GM19463 (cell line): ENCODE measurements at regions not wholly inside any gene's neighbourhood (a gene's known extent, or its start where the extent isn't known, plus 50 kb on each side); places are given as distances from the start of the nearest gene placed in this dataset.

ENCODE experiments used
- ATAC-seq: cut with Tn5 transposase; IDR thresholded peaks from one replicate; pipeline ENCODE4 v1.9.1; 2021; ENCODE audit warnings: mild to moderate bottlenecking, moderate library complexity; ENCODE audit not compliant: unreplicated experiment

DNA sequence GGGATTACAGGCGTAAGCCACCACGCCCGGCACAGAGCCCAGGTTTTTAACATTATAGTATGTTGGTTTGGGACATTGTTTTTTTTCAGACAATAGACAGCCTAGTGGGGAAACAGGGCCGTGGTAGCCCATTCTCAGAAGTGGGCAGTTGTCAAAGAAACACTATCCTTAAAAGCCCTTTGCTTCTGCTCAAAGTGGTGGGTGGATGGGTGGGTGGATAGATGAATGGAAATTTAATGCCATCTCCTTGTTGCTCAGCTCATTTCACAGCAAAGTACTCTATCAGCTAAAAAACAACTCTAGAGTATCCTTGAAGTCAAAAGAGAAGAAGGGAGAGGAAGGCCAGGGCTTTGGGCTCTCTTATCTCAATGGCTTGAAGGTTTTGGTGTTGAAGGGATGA lies 137.8 kb downstream of the RRAGC start:
- ATAC-seq, result no peak

DNA sequence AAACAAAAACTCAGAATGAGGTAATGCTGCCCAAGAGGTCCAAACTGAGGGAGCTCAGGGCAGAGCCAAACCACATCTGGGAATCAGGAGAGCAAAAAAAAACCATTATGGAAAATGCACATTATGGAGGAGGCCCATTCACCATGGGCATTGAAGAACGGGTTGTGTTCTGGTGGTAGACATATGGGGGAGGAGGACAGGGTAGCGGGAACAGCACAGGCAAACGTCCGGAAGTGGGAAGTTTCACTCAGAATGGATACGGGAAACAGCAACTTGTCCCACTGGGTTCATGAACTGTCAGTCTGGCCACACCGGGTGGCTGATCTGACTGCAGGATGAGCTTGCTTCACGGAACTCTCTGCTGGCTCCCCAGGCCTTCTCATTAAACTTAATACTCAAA lies 139.7 kb downstream of the RRAGC start:
- no peak for ATAC-seq

GRCh38 chr1:38718031-38718430 lies 141.5 kb downstream of the RRAGC start:
- ATAC-seq, result no peak

- no peak for ATAC-seq
Measured at GRCh38 chr1:38716229-38716628, 143.3 kb downstream of the RRAGC start.

DNA sequence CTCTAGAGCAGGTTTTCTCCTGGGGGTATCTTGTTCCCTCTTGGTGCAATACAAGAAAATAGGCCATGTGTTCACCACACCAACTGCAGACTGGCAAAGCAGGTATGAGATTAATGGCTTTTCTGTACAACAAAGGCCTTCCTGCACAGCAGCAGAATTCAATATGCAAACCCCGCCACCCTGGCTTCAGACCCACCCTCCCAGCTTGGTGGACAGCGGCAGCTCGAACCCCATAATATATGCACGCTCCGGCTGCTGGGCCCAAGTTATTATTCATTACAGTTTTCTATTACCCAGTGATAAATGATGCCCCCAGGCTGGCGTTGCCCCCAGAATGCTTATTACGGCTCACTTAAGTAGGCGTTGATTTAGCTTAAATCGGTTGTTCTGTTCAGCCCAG lies 144.2 kb downstream of the RRAGC start:
- ATAC-seq, result no peak

DNA sequence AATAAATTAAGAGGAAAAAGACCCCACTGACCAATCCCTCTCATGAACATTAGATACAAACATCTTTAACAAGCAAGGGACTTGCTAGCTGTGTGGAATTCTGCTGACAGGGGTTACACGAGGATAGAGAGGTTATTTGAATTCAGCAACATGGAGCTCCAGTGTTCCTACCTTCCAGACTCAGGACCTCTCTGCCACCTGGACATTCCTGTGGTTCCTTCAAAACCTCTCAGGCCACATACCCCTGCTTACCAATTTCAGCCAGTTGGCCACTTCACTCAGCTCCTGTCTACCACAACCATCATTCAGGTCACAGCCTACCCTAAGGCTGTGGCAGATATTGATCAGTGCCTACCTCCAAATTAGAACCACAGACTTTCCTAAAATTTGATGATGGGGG lies 147.5 kb downstream of the RRAGC start:
- no peak for ATAC-seq

DNA sequence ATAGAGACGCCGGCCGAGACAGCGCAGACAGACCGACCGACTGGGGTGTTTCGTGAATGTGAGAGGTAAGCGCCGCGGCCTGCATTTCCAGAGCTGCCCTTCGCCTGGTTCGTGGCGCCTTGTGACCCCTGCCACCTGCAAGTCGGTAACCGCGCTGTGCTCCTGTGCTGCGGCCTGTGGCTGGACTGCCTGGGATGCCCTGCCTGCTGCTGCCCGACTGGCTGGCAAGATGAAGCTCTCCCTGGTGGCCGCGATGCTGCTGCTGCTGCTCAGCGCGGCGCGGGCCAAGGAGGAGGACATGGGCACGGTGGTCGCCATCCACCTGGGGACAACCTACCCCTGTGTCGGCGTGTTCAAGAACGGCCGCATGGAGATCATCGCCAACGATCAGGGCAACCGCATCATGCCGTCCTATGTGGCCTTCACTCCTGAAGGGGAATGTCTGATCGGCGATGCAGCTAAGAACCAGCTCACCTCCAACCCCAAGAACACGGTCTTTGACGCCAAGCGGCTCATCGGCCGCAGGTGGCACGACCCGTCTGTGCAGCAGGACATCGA lies 150.8 kb downstream of the RRAGC start:
- no peak for ATAC-seq

- ATAC-seq, result no peak
Measured at GRCh38 chr1:38701088-38701487, 158.5 kb downstream of the RRAGC start.

GRCh38 chr1:38700077-38700470 lies 159.5 kb downstream of the RRAGC start:
- ATAC-seq, result no peak

GRCh38 chr1:38699330-38700076 lies 160.1 kb downstream of the RRAGC start:
- ATAC-seq, result no peak

DNA sequence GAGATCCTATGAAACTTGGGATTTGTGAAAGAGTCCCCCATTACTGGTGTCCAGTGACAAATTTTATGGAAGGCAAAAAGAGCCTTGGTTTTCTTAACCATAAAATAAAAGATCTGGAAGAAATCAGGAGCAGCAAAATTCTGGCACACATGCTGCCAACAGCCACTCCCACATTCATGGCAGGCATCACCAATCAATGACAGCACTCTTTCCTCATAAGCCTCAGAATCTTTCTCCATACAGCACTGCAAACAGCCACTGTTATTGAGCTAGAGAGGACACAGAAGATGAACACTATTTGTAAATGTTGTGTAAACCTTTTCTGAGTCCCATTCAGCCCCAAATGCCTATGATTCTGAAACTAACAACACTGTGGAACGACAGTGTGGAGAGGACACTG lies 162.2 kb downstream of the RRAGC start:
- no peak for ATAC-seq

- no peak for ATAC-seq
Measured at GRCh38 chr1:38696371-38696770, 163.2 kb downstream of the RRAGC start.

DNA sequence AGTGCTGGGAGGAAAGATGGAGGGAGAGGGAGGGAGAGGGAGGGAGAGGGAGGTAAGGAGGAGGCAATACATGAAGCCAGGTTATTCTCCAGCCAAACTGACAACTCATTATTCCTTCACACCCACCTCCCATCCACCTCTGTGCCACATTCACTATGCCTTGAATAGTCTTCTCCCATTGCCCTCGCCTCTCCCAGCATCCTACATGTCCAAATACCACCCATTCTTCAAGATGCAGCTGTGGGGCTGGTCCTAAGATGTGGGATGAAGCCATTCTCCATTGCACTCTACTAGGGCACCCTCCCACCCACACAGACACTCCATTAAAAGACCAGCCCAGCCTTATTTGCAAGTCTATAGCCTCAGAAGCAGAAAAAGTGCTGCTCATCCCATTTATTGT lies 165.8 kb downstream of the RRAGC start:
- ATAC-seq, result no peak

- no peak for ATAC-seq
Measured at GRCh38 chr1:38693031-38693430, 166.5 kb downstream of the RRAGC start.

- no peak for ATAC-seq
Measured at GRCh38 chr1:38690790-38691449, 168.7 kb downstream of the RRAGC start.

DNA sequence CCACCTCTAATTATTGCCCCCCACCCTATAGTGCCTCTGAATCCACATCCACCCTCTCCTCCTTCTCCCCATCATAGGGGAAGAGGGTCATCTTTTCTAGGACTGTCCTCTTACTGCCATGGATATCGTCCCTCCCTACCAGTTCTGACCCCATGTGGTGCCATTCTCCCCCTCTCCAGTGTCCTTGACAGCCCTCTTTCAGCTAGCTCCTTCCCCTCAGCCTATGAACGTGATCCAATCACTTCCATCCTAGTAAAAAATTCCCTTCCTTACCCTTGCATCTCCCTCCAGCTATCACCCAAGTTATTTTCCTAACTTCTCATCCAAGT lies 172.7 kb downstream of the RRAGC start:
- ATAC-seq, result no peak

- ATAC-seq, result no peak
Measured at GRCh38 chr1:38686167-38686926, 173.2 kb downstream of the RRAGC start.

GRCh38 chr1:38685388-38685787 lies 174.2 kb downstream of the RRAGC start:
- no peak for ATAC-seq

- no peak for ATAC-seq
Measured at GRCh38 chr1:38680801-38681510, 178.6 kb downstream of the RRAGC start.

DNA sequence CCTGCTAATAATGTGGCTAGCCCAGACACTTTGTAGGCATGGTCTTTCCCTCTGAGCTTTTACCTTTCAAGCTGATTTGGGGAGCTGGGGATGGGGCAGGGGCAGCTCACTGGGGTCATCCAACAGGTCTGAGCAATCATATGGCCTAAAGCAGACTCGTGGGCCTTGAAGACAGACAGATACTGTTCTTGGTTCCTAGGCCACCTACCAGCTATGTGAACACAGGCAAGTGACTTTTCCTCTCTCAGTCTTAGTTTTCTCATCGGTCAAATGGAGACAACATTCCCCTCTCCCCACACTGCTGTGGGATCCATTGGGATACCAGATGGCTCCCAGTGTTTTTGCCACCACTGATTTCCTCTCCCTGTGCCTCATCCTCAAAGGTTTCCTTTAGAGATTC lies 181.8 kb downstream of the RRAGC start:
- ATAC-seq, result no peak

- ATAC-seq, result no peak
Measured at GRCh38 chr1:38677311-38677710, 182.3 kb downstream of the RRAGC start.
